Mucosa of descending colon (tissue), 3 donors: ENCODE measurements at regions not wholly inside any gene's neighbourhood (a gene's known extent, or its start where the extent isn't known, plus 50 kb on each side); places are given as distances from the start of the nearest gene placed in this dataset.

ENCODE experiments used
- ATAC-seq: fragments of 200-7000 bp; cut with Tn5 transposase; one replicate; pipeline ENCODE4 v1.9.1; 2020; ENCODE audit warnings: mild to moderate bottlenecking, moderate library complexity
- DNase-seq, 3 donors: peaks; one replicate each; pipeline ENCODE4 v3.0.0-alpha.2; 2020
- H3K36me3 ChIP-seq: fragments of 200-600 bp; one replicate; pipeline ENCODE4 v1.8.0; 2021; ENCODE audit warnings: low read depth, mild to moderate bottlenecking
- H3K4me1 ChIP-seq: fragments of 200-600 bp; one replicate; pipeline ENCODE4 v1.8.0; 2021; ENCODE audit warnings: low read depth, mild to moderate bottlenecking
- H3K4me3 ChIP-seq: fragments of 200-600 bp; one replicate; pipeline ENCODE4 v1.8.0; 2021; ENCODE audit warnings: mild to moderate bottlenecking
- H3K9me3 ChIP-seq: fragments of 200-600 bp; one replicate; pipeline ENCODE4 v1.8.0; 2021; ENCODE audit warnings: mild to moderate bottlenecking
- CTCF ChIP-seq: fragments of 200-600 bp; IDR thresholded peaks from one replicate; pipeline ENCODE4 v1.8.0; 2022; ENCODE audit warnings: antibody characterized with exemption, mild to moderate bottlenecking
- intact Hi-C, 2 donors: fragments of 100-400 bp; cut with DNase I in 1 of 2; cut with micrococcal nuclease in 1 of 2; formaldehyde crosslinking; loops; one replicate each; pipeline versions ENCODE4 v1.11.0 to v1.11.1; 2022; cut with DNase I, micrococcal nuclease
- donor health status: DM: no; HTN: no; CAD: no; lungs with moderate emphysema.
- donor health status: DM: no; HTN: no; CAD: no.
- donor health status: DM: no; HTN: yes; CAD: no.

- Histone ChIP-seq H3K4me1 (no peaks in the 10 kb centered on the region), H3K9me3 (no peaks in the 10 kb centered on the region), H3K36me3 (no peaks in the 10 kb centered on the region), H3K4me3 (no peak overlapping the region)
- no peak for DNase-seq
- intact Hi-C loops = no loop called here
- ATAC-seq = no peak
- TF ChIP-seq CTCF = no peak
Observed at GRCh38 chr2:138102664-138103063, 138.4 kb downstream of the HNMT start.

- no peak for ATAC-seq
- intact Hi-C loops = no loop called here
- no peaks in the 10 kb centered on the region for H3K9me3 ChIP-seq
- no peak for DNase-seq
- TF ChIP-seq CTCF = no peak
- H3K36me3 ChIP-seq = no peaks in the 10 kb centered on the region
- no peaks in the 10 kb centered on the region for H3K4me1 ChIP-seq
- H3K4me3 ChIP-seq = no peak overlapping the region
Observed at GRCh38 chr2:138103156-138103555, 138.9 kb downstream of the HNMT start.

- Histone ChIP-seq H3K4me3 (no peak overlapping the region), H3K4me1 (no peaks in the 10 kb centered on the region), H3K9me3 (no peaks in the 10 kb centered on the region), H3K36me3 (no peaks in the 10 kb centered on the region)
- ATAC-seq (no peak), DNase-seq (no peak)
- intact Hi-C loops = no loop called here
- no peak for TF ChIP-seq CTCF
Observed at GRCh38 chr2:138104071-138104470, 139.8 kb downstream of the HNMT start.

- no peak for DNase-seq
- H3K4me1 ChIP-seq = no peaks in the 10 kb centered on the region
- ATAC-seq = no peak
- no peak for TF ChIP-seq CTCF
- no peaks in the 10 kb centered on the region for H3K36me3 ChIP-seq
- H3K9me3 ChIP-seq = no peaks in the 10 kb centered on the region
- intact Hi-C loops = no loop called here
- no peak overlapping the region for H3K4me3 ChIP-seq
Observed at GRCh38 chr2:138105358-138105757, 141.1 kb downstream of the HNMT start.

- intact Hi-C loops = no loop called here
- H3K4me1 ChIP-seq = no peaks in the 10 kb centered on the region
- H3K36me3 ChIP-seq = no peaks in the 10 kb centered on the region
- no peak overlapping the region for H3K4me3 ChIP-seq
- ATAC-seq (no peak), DNase-seq (no peak)
- TF ChIP-seq CTCF = no peak
- H3K9me3 ChIP-seq = no peaks in the 10 kb centered on the region
Observed at GRCh38 chr2:138106606-138107005, 142.3 kb downstream of the HNMT start.

- ATAC-seq (no peak), DNase-seq (no peak)
- Histone ChIP-seq H3K4me1 (no peaks in the 10 kb centered on the region), H3K9me3 (no peaks in the 10 kb centered on the region), H3K36me3 (no peaks in the 10 kb centered on the region), H3K4me3 (no peak overlapping the region)
- intact Hi-C loops = no loop called here
- TF ChIP-seq CTCF = no peak
Observed at GRCh38 chr2:138107288-138107687, 143.0 kb downstream of the HNMT start.
